Activated CD8-positive, alpha-beta memory T cell treated with anti-CD3 and anti-CD28 coated beads for 36 hours (primary cell): ENCODE measurements at regions not wholly inside any gene's neighbourhood (a gene's known extent, or its start where the extent isn't known, plus 50 kb on each side); places are given as distances from the start of the nearest gene placed in this dataset.

ENCODE experiments used
- CTCF ChIA-PET: fragments of 350-600 bp; sonication (Branson Sonifier 250); formaldehyde crosslinking; loops from one replicate; lab custom pipeline; 2021; ENCODE audit warnings: antibody characterized with exemption; lab: Charles Lee
- POLR2A ChIA-PET: fragments of 350-600 bp; sonication (Branson Sonifier 250); formaldehyde crosslinking; loops from one replicate; lab custom pipeline; 2021; ENCODE audit warnings: antibody characterized with exemption; lab: Charles Lee

GRCh38 chr14:104461676-104462449, 117.7 kb upstream of the C14orf180 start:
- ChIA-PET POLR2A (no interaction called here), CTCF (no interaction called here)

GRCh38 chr14:104462651-104463630, 116.6 kb upstream of the C14orf180 start:
- CTCF ChIA-PET: no interaction called here
- POLR2A ChIA-PET: no interaction called here

- POLR2A ChIA-PET: no interaction called here
- CTCF ChIA-PET: no interaction called here
These were observed 114.7 kb upstream of the C14orf180 start for GRCh38 chr14:104464907-104465306.

GRCh38 chr14:104465482-104466390, 113.8 kb upstream of the C14orf180 start:
- CTCF ChIA-PET: no interaction called here

DNA sequence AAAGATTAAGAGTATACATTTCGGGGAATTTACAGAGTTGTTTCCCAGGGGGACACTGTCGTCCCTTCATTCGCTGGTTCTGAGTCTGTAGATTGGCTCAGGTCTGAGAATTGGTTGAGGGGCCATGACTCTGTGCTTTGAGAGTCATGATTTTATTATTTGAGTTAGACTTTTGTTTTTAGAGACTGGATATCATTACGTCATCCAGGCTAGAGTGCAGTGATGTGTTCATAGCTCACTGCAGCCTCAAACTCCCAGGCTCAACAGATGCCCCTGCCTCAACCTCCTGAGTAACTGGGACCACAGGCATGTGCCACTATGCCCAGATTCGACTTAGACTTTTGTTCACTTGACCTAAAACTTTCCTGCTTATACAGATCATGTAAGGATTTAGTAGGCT, 112.3 kb upstream of the C14orf180 start:
- ChIA-PET POLR2A (no interaction called here), CTCF (no interaction called here)

More at GRCh38 chr14:104465482-104466390, 113.8 kb upstream of the C14orf180 start:
- POLR2A ChIA-PET: no interaction called here

DNA sequence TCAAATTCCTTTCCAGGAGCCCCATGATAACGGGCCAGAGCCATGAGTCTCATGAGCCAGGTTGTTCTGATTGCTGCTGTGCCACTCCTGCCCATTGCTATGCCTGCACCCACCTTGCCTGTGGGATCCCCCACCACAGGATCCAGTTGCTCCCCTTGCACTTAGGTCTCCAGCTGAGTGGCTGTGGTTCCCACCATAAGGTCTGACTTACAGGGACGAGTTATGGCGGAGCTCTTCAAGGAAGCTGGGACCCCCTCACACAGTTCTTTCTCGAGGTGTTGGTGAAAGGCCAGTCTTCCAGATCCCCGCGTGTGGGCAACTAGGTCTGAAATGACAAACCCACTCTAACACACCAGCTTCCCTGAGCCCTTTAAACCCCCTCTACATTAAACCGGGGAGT, 111.9 kb upstream of the C14orf180 start:
- CTCF ChIA-PET: no interaction called here
- POLR2A ChIA-PET: no interaction called here

- ChIA-PET POLR2A (no interaction called here), CTCF (no interaction called here)
These were observed 110.0 kb upstream of the C14orf180 start for GRCh38 chr14:104469591-104469990.

DNA sequence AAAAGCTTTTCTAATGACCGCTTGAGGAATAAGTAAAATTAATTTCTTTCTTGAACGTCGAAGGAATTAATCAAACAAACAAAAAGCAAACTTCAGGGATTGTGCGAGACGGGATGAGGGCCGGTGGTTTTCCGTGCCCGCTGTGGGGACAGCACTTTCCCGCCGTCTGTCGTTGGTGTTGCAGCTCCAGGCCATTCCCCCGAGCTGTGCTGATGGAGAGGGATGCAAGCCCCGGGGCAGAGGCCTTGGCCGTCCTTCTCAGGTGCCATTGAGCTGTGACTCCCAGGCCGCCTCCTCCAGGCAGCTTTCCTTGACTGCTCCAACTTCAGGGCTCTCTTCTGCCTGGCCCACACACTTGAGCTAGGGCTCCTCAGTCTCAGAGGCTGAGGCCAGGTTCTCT, 109.0 kb upstream of the C14orf180 start:
- ChIA-PET POLR2A (no interaction called here), CTCF (no interaction called here)

DNA sequence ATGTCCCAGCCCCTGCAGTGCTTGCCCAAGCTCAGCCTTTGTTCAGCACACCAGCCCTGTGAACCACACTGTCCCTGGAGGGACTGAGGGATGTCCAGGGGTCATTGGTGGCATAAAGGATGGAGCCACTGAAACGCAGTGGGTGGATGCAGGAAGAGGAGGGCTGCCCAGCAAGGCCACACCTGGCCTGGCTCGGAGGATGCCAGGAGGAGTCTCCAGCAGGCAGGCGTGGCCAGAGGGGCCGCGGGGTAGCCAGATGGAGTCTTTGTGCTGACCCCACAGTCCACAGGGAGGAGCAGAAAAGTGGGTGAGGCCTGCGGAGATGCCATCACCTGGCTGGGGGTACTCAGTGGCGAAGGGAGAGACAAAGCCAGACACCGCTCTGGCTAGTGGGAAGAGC, 108.5 kb upstream of the C14orf180 start:
- POLR2A ChIA-PET: no interaction called here
- CTCF ChIA-PET: no interaction called here

- ChIA-PET POLR2A (no interaction called here), CTCF (no interaction called here)
These were observed 107.5 kb upstream of the C14orf180 start for GRCh38 chr14:104472073-104472472.

DNA sequence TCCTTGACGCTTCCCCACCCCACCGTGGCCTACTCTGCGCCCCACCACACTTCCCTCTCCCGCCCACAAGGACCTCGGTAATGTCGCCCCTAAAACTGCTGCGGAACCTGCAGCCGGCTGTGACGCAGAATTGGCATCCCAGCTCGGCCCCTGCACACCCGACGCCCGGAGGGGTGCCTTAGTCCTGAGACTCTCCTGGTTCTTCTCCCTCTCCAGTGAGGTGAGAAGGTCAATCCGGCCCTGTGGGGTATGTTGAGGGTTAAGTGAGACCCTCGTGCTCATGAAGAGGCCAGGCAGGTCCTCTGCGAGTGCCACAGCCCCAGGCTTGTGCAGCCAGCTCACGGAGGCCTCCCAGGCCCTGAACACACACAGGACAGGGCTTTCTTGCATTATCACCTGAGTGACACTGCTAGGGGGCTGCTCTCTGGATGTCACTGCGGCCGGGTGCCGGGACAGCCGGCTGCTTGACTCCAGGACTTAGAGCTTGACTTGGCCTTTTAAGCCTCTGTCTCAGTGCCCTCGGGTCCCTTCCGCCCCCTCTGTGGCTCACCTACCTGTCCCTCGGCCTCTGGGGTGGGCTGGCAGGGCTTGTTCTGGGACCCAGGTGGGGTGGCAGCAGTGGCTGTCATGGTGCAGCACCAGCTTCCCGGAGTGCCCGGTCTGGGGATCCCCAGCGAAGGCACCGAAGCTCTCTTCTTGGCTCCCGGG, 106.9 kb upstream of the C14orf180 start:
- ChIA-PET CTCF (no interaction called here), POLR2A (no interaction called here)

DNA sequence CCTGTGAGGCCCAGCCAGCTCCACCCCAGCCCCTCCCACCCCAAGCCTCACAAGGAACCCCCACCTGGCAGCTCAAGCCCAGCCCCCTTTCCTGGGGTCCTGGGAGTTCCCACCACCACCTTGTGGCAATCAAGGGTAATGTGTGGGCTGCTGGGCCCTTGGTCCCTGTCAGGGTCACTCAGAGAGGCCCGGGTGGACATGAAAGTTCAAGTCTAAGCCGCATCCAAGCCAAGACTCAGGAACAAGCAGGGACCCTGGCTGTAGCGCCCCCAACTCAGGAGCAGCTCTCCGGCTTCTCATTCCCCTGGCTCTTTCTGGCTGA, 106.4 kb upstream of the C14orf180 start:
- ChIA-PET POLR2A (no interaction called here), CTCF (no interaction called here)

DNA sequence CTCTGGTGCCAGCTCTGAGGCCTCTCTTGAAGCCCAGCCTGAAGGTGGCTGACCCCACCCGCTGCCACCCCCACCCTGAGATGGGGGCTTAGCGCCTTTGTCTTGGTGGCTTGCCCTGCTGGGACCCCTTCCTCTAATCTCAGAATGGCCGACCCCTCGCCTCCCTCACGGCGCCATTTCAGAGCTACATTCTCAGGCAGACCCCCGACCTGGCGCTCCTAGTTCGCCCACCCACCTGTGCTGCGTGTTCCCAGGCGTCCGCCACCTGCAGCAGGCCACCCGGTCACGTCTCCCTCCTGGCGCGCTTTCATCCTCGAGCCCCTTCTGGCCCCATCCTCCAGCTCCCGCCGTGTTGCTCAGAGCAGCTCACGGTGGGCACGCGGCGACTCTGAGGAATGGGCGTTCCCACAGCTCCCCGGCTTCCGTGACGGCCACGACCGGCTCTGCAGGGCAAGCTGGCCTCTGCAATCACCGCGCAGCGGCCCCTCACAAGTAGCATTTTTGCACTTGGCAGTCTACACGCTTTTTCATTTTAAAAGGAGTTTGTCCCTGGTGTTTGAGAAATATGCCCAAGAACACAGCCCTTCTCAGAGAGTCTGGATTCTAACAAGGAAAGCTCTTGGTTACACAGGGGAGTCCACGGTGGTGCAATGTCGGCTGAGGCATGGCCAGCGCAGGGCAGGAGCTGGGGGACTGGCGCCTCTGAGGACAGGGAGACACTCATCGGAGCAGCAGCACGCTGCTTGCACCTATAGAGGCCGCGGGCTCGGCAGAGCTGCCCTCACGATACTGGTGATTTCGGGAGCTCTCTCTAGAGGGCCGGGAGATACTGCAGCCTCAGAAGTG, 105.7 kb upstream of the C14orf180 start:
- ChIA-PET POLR2A (no interaction called here), CTCF (no interaction called here)

- POLR2A ChIA-PET: no interaction called here
- CTCF ChIA-PET: no interaction called here
These were observed 104.9 kb upstream of the C14orf180 start for GRCh38 chr14:104474495-104475213.

DNA sequence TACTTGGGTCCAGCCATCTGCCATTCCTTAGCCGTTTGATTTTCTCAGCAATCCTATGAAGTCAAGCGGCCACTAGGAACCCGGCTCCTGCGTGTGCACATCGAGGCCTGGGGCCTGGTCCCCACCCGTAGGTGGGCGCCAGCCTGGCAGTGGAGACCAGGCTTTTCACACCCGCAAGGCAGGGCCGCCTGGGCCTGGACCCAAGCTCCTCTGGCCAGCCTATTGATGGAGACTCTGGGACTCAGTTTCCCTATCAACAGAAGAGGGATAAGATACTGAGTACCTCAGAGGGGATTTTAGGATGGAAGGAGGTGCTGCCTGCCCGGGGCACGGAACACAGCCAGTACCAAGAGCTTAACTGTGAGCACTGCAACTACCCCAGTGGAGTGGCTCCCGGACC, 104.3 kb upstream of the C14orf180 start:
- ChIA-PET POLR2A (no interaction called here), CTCF (no interaction called here)

- POLR2A ChIA-PET: no interaction called here
- CTCF ChIA-PET: no interaction called here
These were observed 103.8 kb upstream of the C14orf180 start for GRCh38 chr14:104475802-104476201.

- ChIA-PET CTCF (no interaction called here), POLR2A (no interaction called here)
These were observed 103.1 kb upstream of the C14orf180 start for GRCh38 chr14:104476437-104476836.

- ChIA-PET POLR2A (no interaction called here), CTCF (no interaction called here)
These were observed 102.4 kb upstream of the C14orf180 start for GRCh38 chr14:104477117-104477623.
